ENCODE measurements at regions not wholly inside any gene's neighbourhood (a gene's known extent, or its start where the extent isn't known, plus 50 kb on each side); places are given as distances from the start of the nearest gene placed in this dataset.

DNA sequence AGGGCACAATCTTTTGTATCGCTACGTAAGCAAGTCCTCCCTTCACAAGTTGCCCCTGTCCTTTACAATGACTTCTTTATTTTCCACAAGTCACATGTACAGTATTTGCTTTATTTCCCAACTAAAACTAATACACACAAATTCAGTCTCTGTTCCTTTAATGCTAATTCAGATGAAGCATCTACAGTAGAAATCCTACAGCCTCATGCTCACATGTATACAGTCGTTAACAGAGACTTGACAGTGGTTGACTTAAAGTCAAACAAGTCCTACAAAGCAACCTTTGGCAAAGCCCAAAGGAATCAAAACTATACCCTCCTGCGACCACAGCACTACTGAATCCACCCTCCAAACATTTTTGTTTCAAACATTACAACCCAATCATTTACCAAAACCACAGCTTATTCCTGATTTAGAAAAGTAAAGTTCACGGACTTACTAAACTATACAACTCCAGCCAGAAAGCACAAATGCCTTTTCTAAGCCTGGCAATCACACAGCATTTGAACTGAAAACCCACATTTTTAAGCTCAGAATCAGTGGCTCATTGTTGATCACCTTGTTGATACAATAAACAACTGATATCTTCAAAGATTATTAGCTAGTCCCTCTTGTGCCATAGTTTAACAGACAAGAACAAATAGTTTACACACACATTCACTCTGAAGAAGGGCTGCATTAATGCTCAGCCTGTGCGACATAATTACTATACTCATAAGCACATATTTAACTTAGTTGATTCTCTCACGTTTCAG lies 70.9 kb upstream of the NHSL1 start (continued):
- TF ChIP-seq, protein P1, sequence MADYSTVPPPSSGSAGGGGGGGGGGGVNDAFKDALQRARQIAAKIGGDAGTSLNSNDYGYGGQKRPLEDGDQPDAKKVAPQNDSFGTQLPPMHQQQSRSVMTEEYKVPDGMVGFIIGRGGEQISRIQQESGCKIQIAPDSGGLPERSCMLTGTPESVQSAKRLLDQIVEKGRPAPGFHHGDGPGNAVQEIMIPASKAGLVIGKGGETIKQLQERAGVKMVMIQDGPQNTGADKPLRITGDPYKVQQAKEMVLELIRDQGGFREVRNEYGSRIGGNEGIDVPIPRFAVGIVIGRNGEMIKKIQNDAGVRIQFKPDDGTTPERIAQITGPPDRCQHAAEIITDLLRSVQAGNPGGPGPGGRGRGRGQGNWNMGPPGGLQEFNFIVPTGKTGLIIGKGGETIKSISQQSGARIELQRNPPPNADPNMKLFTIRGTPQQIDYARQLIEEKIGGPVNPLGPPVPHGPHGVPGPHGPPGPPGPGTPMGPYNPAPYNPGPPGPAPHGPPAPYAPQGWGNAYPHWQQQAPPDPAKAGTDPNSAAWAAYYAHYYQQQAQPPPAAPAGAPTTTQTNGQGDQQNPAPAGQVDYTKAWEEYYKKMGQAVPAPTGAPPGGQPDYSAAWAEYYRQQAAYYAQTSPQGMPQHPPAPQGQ (CRISPR knock-in tag; IDR thresholded peaks at IDR 0.05; ENCODE audit: borderline replicate concordance) = no peak
- TF ChIP-seq ZNF547 (CRISPR knock-in tag; IDR thresholded peaks at IDR 0.05) (no peak), ZNF24 (IDR thresholded peaks at IDR 0.05) (no peak), NFATC3 (CRISPR knock-in tag; IDR thresholded peaks at IDR 0.05) (0 out of 2 replicates have a peak, but pooled peaks have one; percentile 15), ZNF878 (CRISPR knock-in tag; IDR thresholded peaks at IDR 0.05) (no peak), RBM22 (optimal IDR thresholded peaks at IDR 0.05; ENCODE audit: low read length) (peak; percentile 21), DNMT1 (CRISPR knock-in tag; IDR thresholded peaks at IDR 0.05) (no peak), GTF3A (CRISPR knock-in tag; conservative IDR thresholded peaks at IDR 0.05) (0 out of 2 replicates have a peak, but pooled peaks have one; percentile 27)
- TF ChIP-seq, protein P2, sequence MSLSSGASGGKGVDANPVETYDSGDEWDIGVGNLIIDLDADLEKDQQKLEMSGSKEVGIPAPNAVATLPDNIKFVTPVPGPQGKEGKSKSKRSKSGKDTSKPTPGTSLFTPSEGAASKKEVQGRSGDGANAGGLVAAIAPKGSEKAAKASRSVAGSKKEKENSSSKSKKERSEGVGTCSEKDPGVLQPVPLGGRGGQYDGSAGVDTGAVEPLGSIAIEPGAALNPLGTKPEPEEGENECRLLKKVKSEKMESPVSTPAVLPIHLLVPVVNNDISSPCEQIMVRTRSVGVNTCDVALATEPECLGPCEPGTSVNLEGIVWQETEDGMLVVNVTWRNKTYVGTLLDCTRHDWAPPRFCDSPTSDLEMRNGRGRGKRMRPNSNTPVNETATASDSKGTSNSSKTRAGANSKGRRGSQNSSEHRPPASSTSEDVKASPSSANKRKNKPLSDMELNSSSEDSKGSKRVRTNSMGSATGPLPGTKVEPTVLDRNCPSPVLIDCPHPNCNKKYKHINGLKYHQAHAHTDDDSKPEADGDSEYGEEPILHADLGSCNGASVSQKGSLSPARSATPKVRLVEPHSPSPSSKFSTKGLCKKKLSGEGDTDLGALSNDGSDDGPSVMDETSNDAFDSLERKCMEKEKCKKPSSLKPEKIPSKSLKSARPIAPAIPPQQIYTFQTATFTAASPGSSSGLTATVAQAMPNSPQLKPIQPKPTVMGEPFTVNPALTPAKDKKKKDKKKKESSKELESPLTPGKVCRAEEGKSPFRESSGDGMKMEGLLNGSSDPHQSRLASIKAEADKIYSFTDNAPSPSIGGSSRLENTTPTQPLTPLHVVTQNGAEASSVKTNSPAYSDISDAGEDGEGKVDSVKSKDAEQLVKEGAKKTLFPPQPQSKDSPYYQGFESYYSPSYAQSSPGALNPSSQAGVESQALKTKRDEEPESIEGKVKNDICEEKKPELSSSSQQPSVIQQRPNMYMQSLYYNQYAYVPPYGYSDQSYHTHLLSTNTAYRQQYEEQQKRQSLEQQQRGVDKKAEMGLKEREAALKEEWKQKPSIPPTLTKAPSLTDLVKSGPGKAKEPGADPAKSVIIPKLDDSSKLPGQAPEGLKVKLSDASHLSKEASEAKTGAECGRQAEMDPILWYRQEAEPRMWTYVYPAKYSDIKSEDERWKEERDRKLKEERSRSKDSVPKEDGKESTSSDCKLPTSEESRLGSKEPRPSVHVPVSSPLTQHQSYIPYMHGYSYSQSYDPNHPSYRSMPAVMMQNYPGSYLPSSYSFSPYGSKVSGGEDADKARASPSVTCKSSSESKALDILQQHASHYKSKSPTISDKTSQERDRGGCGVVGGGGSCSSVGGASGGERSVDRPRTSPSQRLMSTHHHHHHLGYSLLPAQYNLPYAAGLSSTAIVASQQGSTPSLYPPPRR (CRISPR knock-in tag; IDR thresholded peaks at IDR 0.05; ENCODE audit: borderline replicate concordance) = peak; percentile 65; the same call in 1 of the 2 replicates
- TF ChIP-seq, protein P3, sequence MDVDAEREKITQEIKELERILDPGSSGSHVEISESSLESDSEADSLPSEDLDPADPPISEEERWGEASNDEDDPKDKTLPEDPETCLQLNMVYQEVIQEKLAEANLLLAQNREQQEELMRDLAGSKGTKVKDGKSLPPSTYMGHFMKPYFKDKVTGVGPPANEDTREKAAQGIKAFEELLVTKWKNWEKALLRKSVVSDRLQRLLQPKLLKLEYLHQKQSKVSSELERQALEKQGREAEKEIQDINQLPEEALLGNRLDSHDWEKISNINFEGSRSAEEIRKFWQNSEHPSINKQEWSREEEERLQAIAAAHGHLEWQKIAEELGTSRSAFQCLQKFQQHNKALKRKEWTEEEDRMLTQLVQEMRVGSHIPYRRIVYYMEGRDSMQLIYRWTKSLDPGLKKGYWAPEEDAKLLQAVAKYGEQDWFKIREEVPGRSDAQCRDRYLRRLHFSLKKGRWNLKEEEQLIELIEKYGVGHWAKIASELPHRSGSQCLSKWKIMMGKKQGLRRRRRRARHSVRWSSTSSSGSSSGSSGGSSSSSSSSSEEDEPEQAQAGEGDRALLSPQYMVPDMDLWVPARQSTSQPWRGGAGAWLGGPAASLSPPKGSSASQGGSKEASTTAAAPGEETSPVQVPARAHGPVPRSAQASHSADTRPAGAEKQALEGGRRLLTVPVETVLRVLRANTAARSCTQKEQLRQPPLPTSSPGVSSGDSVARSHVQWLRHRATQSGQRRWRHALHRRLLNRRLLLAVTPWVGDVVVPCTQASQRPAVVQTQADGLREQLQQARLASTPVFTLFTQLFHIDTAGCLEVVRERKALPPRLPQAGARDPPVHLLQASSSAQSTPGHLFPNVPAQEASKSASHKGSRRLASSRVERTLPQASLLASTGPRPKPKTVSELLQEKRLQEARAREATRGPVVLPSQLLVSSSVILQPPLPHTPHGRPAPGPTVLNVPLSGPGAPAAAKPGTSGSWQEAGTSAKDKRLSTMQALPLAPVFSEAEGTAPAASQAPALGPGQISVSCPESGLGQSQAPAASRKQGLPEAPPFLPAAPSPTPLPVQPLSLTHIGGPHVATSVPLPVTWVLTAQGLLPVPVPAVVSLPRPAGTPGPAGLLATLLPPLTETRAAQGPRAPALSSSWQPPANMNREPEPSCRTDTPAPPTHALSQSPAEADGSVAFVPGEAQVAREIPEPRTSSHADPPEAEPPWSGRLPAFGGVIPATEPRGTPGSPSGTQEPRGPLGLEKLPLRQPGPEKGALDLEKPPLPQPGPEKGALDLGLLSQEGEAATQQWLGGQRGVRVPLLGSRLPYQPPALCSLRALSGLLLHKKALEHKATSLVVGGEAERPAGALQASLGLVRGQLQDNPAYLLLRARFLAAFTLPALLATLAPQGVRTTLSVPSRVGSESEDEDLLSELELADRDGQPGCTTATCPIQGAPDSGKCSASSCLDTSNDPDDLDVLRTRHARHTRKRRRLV (CRISPR knock-in tag; IDR thresholded peaks at IDR 0.05) = no peak
- TF ChIP-seq, protein P4, sequence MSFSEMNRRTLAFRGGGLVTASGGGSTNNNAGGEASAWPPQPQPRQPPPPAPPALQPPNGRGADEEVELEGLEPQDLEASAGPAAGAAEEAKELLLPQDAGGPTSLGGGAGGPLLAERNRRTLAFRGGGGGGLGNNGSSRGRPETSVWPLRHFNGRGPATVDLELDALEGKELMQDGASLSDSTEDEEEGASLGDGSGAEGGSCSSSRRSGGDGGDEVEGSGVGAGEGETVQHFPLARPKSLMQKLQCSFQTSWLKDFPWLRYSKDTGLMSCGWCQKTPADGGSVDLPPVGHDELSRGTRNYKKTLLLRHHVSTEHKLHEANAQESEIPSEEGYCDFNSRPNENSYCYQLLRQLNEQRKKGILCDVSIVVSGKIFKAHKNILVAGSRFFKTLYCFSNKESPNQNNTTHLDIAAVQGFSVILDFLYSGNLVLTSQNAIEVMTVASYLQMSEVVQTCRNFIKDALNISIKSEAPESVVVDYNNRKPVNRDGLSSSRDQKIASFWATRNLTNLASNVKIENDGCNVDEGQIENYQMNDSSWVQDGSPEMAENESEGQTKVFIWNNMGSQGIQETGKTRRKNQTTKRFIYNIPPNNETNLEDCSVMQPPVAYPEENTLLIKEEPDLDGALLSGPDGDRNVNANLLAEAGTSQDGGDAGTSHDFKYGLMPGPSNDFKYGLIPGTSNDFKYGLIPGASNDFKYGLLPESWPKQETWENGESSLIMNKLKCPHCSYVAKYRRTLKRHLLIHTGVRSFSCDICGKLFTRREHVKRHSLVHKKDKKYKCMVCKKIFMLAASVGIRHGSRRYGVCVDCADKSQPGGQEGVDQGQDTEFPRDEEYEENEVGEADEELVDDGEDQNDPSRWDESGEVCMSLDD (CRISPR knock-in tag; IDR thresholded peaks at IDR 0.05; ENCODE audit: borderline replicate concordance) = no peak
- TF ChIP-seq, protein P5, sequence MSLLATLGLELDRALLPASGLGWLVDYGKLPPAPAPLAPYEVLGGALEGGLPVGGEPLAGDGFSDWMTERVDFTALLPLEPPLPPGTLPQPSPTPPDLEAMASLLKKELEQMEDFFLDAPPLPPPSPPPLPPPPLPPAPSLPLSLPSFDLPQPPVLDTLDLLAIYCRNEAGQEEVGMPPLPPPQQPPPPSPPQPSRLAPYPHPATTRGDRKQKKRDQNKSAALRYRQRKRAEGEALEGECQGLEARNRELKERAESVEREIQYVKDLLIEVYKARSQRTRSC (CRISPR knock-in tag; IDR thresholded peaks at IDR 0.05; ENCODE audit: low read depth) = no peak
